Liver (tissue), 8 donors: ENCODE measurements at regions not wholly inside any gene's neighbourhood (a gene's known extent, or its start where the extent isn't known, plus 50 kb on each side); places are given as distances from the start of the nearest gene placed in this dataset.

Experiments
- DNase-seq: peaks from one replicate; pipeline ENCODE4 v3.0.0-alpha.2; 2017; ENCODE audit warnings: low spot score
- H3K27ac ChIP-seq, 2 donors: one replicate each; pipeline ENCODE4 v1.7.0; 2013; ENCODE audit warnings: inconsistent platforms in 2 of 2, low read length in 2 of 2, control low read depth in 1 of 2, low read depth in 1 of 2, mild to moderate bottlenecking in 1 of 2
- H3K27me3 ChIP-seq, 4 donors: one replicate each; pipeline versions ENCODE4 v1.6.1 to v1.7.0; 2013; ENCODE audit warnings: low read length in 3 of 4, inconsistent platforms in 1 of 4, mild to moderate bottlenecking in 1 of 4, moderate library complexity in 1 of 4; ENCODE audit not compliant: control insufficient read depth in 4 of 4, insufficient read depth in 4 of 4
- H3K36me3 ChIP-seq, 4 donors: one replicate each; pipeline versions ENCODE4 v1.6.1 to v1.7.0; 2013; ENCODE audit warnings: low read length in 3 of 4, mild to moderate bottlenecking in 3 of 4, low read depth in 1 of 4, moderate library complexity in 1 of 4; ENCODE audit not compliant: control insufficient read depth in 4 of 4, insufficient read depth in 3 of 4
- H3K4me1 ChIP-seq, 4 donors: one replicate each; pipeline versions ENCODE4 v1.6.1 to v1.7.0; 2013; ENCODE audit warnings: low read length in 3 of 4, mild to moderate bottlenecking in 3 of 4, moderate library complexity in 1 of 4; ENCODE audit not compliant: control insufficient read depth in 4 of 4, insufficient read depth in 4 of 4
- H3K4me3 ChIP-seq, 3 donors: one replicate each; pipeline versions ENCODE4 v1.6.1 to v1.7.0; 2013; ENCODE audit warnings: low read length in 3 of 3, control low read depth in 1 of 3, low read depth in 1 of 3, mild to moderate bottlenecking in 1 of 3
- H3K9ac ChIP-seq, 2 donors: one replicate each; pipeline ENCODE4 v1.7.0; 2013; ENCODE audit warnings: low read length in 2 of 2, mild to moderate bottlenecking in 2 of 2, moderate library complexity in 2 of 2, control low read depth in 1 of 2, low read depth in 1 of 2
- H3K9me3 ChIP-seq, 4 donors: one replicate each; pipeline versions ENCODE4 v1.6.1 to v1.7.0; 2013; ENCODE audit warnings: low read length in 3 of 4; ENCODE audit not compliant: control insufficient read depth in 4 of 4
- EGR1 ChIP-seq, 2 donors: IDR thresholded peaks; 2 replicates each; pipeline ENCODE4 v1.6.1; 2016 to 2018; ENCODE audit warnings: antibody characterized with exemption in 2 of 2, low read depth in 2 of 2
- FOXA2 ChIP-seq: IDR thresholded peaks from 2 replicates; pipeline ENCODE4 v1.6.1; 2016; ENCODE audit warnings: antibody characterized with exemption
- GABPA ChIP-seq, 2 donors: IDR thresholded peaks in 1 of 2; conservative IDR thresholded peaks in 1 of 2; 2 replicates each; pipeline ENCODE4 v1.6.1; 2016; ENCODE audit warnings: antibody characterized with exemption in 2 of 2, mild to moderate bottlenecking in 1 of 2, moderate library complexity in 1 of 2
- HNF4A ChIP-seq, 2 donors: conservative IDR thresholded peaks; 2 replicates each; pipeline ENCODE4 v1.6.1; 2016; ENCODE audit warnings: antibody characterized with exemption in 2 of 2, mild to moderate bottlenecking in 2 of 2
- HNF4G ChIP-seq: IDR thresholded peaks from 2 replicates; pipeline ENCODE4 v1.6.1; 2016; ENCODE audit warnings: antibody characterized with exemption
- JUND ChIP-seq, 2 donors: IDR thresholded peaks; 2 replicates each; pipeline ENCODE4 v1.6.1; 2016; ENCODE audit warnings: antibody characterized with exemption in 2 of 2
- NR2F2 ChIP-seq: IDR thresholded peaks from 2 replicates; pipeline ENCODE4 v1.6.1; 2016; ENCODE audit warnings: antibody characterized with exemption
- RAD21 ChIP-seq, 2 donors: IDR thresholded peaks; 2 replicates each; pipeline ENCODE4 v1.6.1; 2016; ENCODE audit warnings: antibody characterized with exemption in 2 of 2, mild to moderate bottlenecking in 2 of 2
- RXRA ChIP-seq, 2 donors: IDR thresholded peaks; 2 replicates each; pipeline ENCODE4 v1.6.1; 2017 to 2018; ENCODE audit warnings: antibody characterized with exemption in 2 of 2, mild to moderate bottlenecking in 1 of 2
- SP1 ChIP-seq: IDR thresholded peaks from 2 replicates; pipeline ENCODE4 v1.6.1; 2018; ENCODE audit warnings: antibody characterized with exemption, mild to moderate bottlenecking
- TAF1 ChIP-seq: conservative IDR thresholded peaks from 2 replicates; pipeline ENCODE4 v1.6.1; 2016; ENCODE audit warnings: antibody characterized with exemption, mild to moderate bottlenecking
- YY1 ChIP-seq: IDR thresholded peaks from 2 replicates; pipeline ENCODE4 v1.6.1; 2016; ENCODE audit warnings: antibody characterized with exemption, mild to moderate bottlenecking
- WGBS: extraction: QIAGEN DNeasy Blood & Tissue Kit; methylation state at CpG from one replicate; pipeline ENCODE4 v1.1.7; 2013; 5-methylcytosine and 5-hydroxymethylcytosine counted together
- TF ChIP-seq, protein P1 (sequence below): fragments of 150-350 bp; IDR thresholded peaks from 2 replicates; pipeline ENCODE4 v1.5.1; 2017; ENCODE audit warnings: improper control_type of control experiment, low read depth, low read length; ENCODE audit not compliant: missing input control
- TF ChIP-seq, protein P2 (sequence below): IDR thresholded peaks from 2 replicates; pipeline ENCODE4 v1.6.1; 2016; ENCODE audit warnings: antibody characterized with exemption
- TF ChIP-seq, protein P3 (sequence below): IDR thresholded peaks from 2 replicates; pipeline ENCODE4 v1.6.1; 2016; ENCODE audit warnings: antibody characterized with exemption
- TF ChIP-seq, protein P4 (sequence below): IDR thresholded peaks from 2 replicates; pipeline ENCODE4 v1.6.1; 2016; ENCODE audit warnings: antibody characterized with exemption, mild to moderate bottlenecking
- donor health status: healthy.
- donor health status: healthy.
- donor health status: healthy.
- donor health status: healthy.
- donor health status: healthy.

DNA sequence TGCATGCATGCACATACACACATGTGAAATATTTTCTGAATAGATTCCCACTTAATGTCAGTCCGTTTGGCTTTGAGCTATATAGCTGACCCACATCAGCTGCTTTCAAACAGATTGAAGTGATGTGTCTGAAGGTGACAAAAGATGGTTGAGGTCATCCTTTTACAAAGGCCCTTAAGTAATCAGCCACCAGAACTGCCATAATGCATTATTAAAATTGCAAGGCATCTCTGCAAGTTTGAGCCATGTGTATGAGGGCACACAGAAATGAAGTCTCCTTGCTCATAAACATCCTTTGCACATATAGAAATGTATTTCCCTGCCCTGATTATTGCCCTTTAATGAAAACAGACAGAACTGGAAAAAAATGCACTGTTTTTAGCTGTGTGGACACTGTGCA lies 1043.0 kb upstream of the C9orf72 start:
- no peak for DNase-seq
- Histone ChIP-seq H3K27me3 (no peaks in the 10 kb centered on the region), H3K36me3 (no peaks in the 10 kb centered on the region), H3K4me1 (no peaks in the 10 kb centered on the region), H3K27ac (no peak overlapping the region), H3K4me3 (no peak overlapping the region), H3K9ac (no peak overlapping the region), H3K9me3 (no peaks in the 10 kb centered on the region)
- TF ChIP-seq RXRA (IDR thresholded peaks at IDR 0.05) (no peak), YY1 (no peak), EGR1 (IDR thresholded peaks at IDR 0.05; ENCODE audit: low read depth in 2 of 2) (no peak), HNF4G (no peak), FOXA2 (no peak), SP1 (no peak), HNF4A (conservative IDR thresholded peaks at IDR 0.05) (no peak), JUND (IDR thresholded peaks at IDR 0.05) (no peak), RAD21 (IDR thresholded peaks at IDR 0.05) (no peak), NR2F2 (no peak), GABPA (IDR thresholded peaks at IDR 0.05 in 1 of 2, conservative IDR thresholded peaks at IDR 0.05 in 1 of 2) (no peak)
- TF ChIP-seq, protein P1, sequence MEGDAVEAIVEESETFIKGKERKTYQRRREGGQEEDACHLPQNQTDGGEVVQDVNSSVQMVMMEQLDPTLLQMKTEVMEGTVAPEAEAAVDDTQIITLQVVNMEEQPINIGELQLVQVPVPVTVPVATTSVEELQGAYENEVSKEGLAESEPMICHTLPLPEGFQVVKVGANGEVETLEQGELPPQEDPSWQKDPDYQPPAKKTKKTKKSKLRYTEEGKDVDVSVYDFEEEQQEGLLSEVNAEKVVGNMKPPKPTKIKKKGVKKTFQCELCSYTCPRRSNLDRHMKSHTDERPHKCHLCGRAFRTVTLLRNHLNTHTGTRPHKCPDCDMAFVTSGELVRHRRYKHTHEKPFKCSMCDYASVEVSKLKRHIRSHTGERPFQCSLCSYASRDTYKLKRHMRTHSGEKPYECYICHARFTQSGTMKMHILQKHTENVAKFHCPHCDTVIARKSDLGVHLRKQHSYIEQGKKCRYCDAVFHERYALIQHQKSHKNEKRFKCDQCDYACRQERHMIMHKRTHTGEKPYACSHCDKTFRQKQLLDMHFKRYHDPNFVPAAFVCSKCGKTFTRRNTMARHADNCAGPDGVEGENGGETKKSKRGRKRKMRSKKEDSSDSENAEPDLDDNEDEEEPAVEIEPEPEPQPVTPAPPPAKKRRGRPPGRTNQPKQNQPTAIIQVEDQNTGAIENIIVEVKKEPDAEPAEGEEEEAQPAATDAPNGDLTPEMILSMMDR = no peak
- TF ChIP-seq, protein P2, sequence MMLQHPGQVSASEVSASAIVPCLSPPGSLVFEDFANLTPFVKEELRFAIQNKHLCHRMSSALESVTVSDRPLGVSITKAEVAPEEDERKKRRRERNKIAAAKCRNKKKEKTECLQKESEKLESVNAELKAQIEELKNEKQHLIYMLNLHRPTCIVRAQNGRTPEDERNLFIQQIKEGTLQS = no peak
- TF ChIP-seq, protein P3, sequence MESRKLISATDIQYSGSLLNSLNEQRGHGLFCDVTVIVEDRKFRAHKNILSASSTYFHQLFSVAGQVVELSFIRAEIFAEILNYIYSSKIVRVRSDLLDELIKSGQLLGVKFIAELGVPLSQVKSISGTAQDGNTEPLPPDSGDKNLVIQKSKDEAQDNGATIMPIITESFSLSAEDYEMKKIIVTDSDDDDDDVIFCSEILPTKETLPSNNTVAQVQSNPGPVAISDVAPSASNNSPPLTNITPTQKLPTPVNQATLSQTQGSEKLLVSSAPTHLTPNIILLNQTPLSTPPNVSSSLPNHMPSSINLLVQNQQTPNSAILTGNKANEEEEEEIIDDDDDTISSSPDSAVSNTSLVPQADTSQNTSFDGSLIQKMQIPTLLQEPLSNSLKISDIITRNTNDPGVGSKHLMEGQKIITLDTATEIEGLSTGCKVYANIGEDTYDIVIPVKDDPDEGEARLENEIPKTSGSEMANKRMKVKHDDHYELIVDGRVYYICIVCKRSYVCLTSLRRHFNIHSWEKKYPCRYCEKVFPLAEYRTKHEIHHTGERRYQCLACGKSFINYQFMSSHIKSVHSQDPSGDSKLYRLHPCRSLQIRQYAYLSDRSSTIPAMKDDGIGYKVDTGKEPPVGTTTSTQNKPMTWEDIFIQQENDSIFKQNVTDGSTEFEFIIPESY = no peak
- TF ChIP-seq, protein P4, sequence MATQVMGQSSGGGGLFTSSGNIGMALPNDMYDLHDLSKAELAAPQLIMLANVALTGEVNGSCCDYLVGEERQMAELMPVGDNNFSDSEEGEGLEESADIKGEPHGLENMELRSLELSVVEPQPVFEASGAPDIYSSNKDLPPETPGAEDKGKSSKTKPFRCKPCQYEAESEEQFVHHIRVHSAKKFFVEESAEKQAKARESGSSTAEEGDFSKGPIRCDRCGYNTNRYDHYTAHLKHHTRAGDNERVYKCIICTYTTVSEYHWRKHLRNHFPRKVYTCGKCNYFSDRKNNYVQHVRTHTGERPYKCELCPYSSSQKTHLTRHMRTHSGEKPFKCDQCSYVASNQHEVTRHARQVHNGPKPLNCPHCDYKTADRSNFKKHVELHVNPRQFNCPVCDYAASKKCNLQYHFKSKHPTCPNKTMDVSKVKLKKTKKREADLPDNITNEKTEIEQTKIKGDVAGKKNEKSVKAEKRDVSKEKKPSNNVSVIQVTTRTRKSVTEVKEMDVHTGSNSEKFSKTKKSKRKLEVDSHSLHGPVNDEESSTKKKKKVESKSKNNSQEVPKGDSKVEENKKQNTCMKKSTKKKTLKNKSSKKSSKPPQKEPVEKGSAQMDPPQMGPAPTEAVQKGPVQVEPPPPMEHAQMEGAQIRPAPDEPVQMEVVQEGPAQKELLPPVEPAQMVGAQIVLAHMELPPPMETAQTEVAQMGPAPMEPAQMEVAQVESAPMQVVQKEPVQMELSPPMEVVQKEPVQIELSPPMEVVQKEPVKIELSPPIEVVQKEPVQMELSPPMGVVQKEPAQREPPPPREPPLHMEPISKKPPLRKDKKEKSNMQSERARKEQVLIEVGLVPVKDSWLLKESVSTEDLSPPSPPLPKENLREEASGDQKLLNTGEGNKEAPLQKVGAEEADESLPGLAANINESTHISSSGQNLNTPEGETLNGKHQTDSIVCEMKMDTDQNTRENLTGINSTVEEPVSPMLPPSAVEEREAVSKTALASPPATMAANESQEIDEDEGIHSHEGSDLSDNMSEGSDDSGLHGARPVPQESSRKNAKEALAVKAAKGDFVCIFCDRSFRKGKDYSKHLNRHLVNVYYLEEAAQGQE = no peak
- 40% methylated on average over 1 of the region's 1 CpG for WGBS

DNA sequence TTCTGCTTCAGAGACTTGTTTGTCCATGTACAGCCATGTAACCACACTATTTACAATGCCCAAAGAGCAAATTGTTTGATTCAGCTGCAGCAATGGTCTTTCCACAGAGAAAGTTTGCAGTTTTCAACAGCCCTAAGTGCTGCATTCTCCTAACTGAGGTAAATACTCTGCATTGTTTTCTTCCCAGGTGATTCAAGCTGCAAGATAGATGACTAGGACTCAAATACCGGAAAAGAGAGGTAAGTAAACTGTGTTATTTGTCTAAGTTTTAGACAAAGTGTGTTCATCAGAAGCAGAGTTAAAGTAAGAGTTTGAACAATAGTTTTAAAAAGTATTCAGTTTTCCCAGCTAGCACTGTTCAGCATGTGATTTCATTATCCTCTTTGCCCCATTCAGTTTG lies 1046.7 kb upstream of the C9orf72 start:
- Histone ChIP-seq H3K9ac (no peak overlapping the region), H3K27ac (no peak overlapping the region), H3K4me3 (no peak overlapping the region), H3K9me3 (no peaks in the 10 kb centered on the region), H3K4me1 (no peaks in the 10 kb centered on the region), H3K36me3 (no peaks in the 10 kb centered on the region), H3K27me3 (no peaks in the 10 kb centered on the region)
- TF ChIP-seq, protein P1 = no peak
- TF ChIP-seq RAD21 (IDR thresholded peaks at IDR 0.05) = no peak
- TF ChIP-seq HNF4G = no peak
- no peak for TF ChIP-seq FOXA2
- no peak for TF ChIP-seq JUND (IDR thresholded peaks at IDR 0.05)
- TF ChIP-seq NR2F2 = no peak
- TF ChIP-seq TAF1 = no peak
- TF ChIP-seq SP1 = no peak
- 42% methylated on average over 1 of the region's 1 CpG for WGBS
- no peak for DNase-seq
